HCT116 (cell line): ENCODE measurements at regions not wholly inside any gene's neighbourhood (a gene's known extent, or its start where the extent isn't known, plus 50 kb on each side); places are given as distances from the start of the nearest gene placed in this dataset.

Source experiments
- ATAC-seq: fragments of 200-7000 bp; cut with Tn5 transposase; 2 replicates; pipeline ENCODE4 v1.9.1; 2020; ENCODE audit warnings: mild to moderate bottlenecking, moderate library complexity
- BruUV-seq: library from RNA; stranded (reverse); fragments of 400-500 nt; replicated peaks from 2 replicates; lab custom pipeline; 2021; lab: Mats Ljungman, UMichigan
- CTCF ChIA-PET: fragments of 300-600 bp; sonication (Branson Sonifier 250); formaldehyde crosslinking; loops from one replicate; lab custom pipeline; 2021; ENCODE audit warnings: antibody characterized with exemption; lab: Charles Lee
- POLR2A ChIA-PET: fragments of 300-600, 350-600 bp; sonication (Branson Sonifier 250); formaldehyde crosslinking; loops from one replicate; lab custom pipeline; 2021; ENCODE audit warnings: antibody characterized with exemption; lab: Charles Lee
- RAD21 ChIA-PET, 2 experiments: fragments of 300-600 bp; sonication (Branson Sonifier 250); formaldehyde crosslinking; loops; one replicate each; lab custom pipeline; 2023; ENCODE audit warnings: low total read pairs in 2 of 2; ENCODE audit not compliant: uncharacterized antibody in 2 of 2, unreplicated experiment in 2 of 2, low non-redundant PET in 1 of 2; lab: Charles Lee
- DNase-seq: peaks from one replicate; pipeline ENCODE4 v3.0.0-alpha.2; 2010; ENCODE audit warnings: low read depth, low spot score
- H2AFZ ChIP-seq: fragments of 200-600 bp; shearing (Covaris generic), sonication (generic); 2 replicates; pipeline ENCODE4 v1.6.1; 2017; ENCODE audit warnings: low read depth, mixed run types, mixed read lengths, antibody characterized with exemption, low read length; ENCODE audit not compliant: poor library complexity, severe bottlenecking
- H3K27ac ChIP-seq: 2 replicates; pipeline ENCODE4 v1.5.1; 2012; ENCODE audit warnings: low read depth, low read length
- H3K27me3 ChIP-seq: fragments of 200-600 bp; sonication (generic); 2 replicates; pipeline ENCODE4 v1.6.1; 2016; ENCODE audit warnings: mixed run types, low read length, mixed read lengths; ENCODE audit not compliant: insufficient read depth
- H3K36me3 ChIP-seq, 2 experiments: fragments of 200-500 bp in 1 of 2; fragments of 200-600 bp in 1 of 2; sonication (Bioruptor generic) in 1 of 2; sonication (generic) in 1 of 2; 2 replicates each; pipeline versions ENCODE4 v1.5.1 to v1.6.1; 2014 to 2016; ENCODE audit warnings: low read length in 2 of 2, inconsistent platforms in 1 of 2, mixed read lengths in 1 of 2, mixed run types in 1 of 2; ENCODE audit not compliant: insufficient read depth in 2 of 2, control insufficient read depth in 1 of 2
- H3K4me1 ChIP-seq, 2 experiments: fragments of 200-600 bp in 1 of 2; sonication (generic) in 1 of 2; 2 replicates each; pipeline versions ENCODE4 v1.5.1 to v1.6.1; 2012 to 2017; ENCODE audit warnings: low read length in 2 of 2, inconsistent platforms in 1 of 2, mild to moderate bottlenecking in 1 of 2, mixed read lengths in 1 of 2, mixed run types in 1 of 2, moderate library complexity in 1 of 2; ENCODE audit not compliant: insufficient read depth in 2 of 2, control insufficient read depth in 1 of 2
- H3K4me2 ChIP-seq: fragments of 200-600 bp; sonication (generic); 2 replicates; pipeline ENCODE4 v1.6.1; 2017; ENCODE audit warnings: mixed run types, low read length, mixed read lengths
- H3K4me3 ChIP-seq, 2 experiments: fragments of 200-600 bp in 1 of 2; sonication (generic) in 1 of 2; replicated peaks in 1 of 2; 2 replicates each; pipeline ENCODE4 v1.5.1; 2011 to 2016; ENCODE audit warnings: low read length in 2 of 2, control low read depth in 1 of 2, low read depth in 1 of 2, mild to moderate bottlenecking in 1 of 2, mixed read lengths in 1 of 2, mixed run types in 1 of 2
- H3K79me2 ChIP-seq: fragments of 200-600 bp; sonication (generic); 2 replicates; pipeline ENCODE4 v1.6.1; 2017; ENCODE audit warnings: mild to moderate bottlenecking, mixed run types, low read length, moderate library complexity, mixed read lengths; ENCODE audit not compliant: insufficient read depth
- H3K9ac ChIP-seq: fragments of 200-600 bp; sonication (generic); 2 replicates; pipeline ENCODE4 v1.6.1; 2016; ENCODE audit warnings: low read length, mixed read lengths
- H3K9me2 ChIP-seq: fragments of 200-600 bp; sonication (generic), shearing (Covaris generic); 2 replicates; pipeline ENCODE4 v1.6.1; 2017; ENCODE audit warnings: mixed run types, mild to moderate bottlenecking, moderate library complexity; ENCODE audit not compliant: insufficient read depth
- H3K9me3 ChIP-seq, 2 experiments: fragments of 200-500 bp in 1 of 2; fragments of 200-600 bp in 1 of 2; sonication (Bioruptor generic) in 1 of 2; sonication (generic) in 1 of 2; 2 replicates each; pipeline ENCODE4 v1.6.1; 2014 to 2017; ENCODE audit warnings: low read length in 2 of 2, mixed read lengths in 2 of 2, inconsistent platforms in 1 of 2, low read depth in 1 of 2, mild to moderate bottlenecking in 1 of 2, mixed run types in 1 of 2, moderate library complexity in 1 of 2; ENCODE audit not compliant: control insufficient read depth in 1 of 2, insufficient read depth in 1 of 2
- H4K20me1 ChIP-seq: fragments of 200-600 bp; sonication (generic), shearing (Covaris generic); 2 replicates; pipeline ENCODE4 v1.6.1; 2017; ENCODE audit warnings: mixed run types, mild to moderate bottlenecking, moderate library complexity; ENCODE audit not compliant: insufficient read depth
- CBX3 ChIP-seq: IDR thresholded peaks from 2 replicates; pipeline ENCODE4 v1.6.1; 2012; ENCODE audit warnings: low read depth
- CTCF ChIP-seq, 3 experiments: fragments of 200-600 bp in 1 of 3; sonication (generic) in 1 of 3; IDR thresholded peaks in 2 of 3; conservative IDR thresholded peaks in 1 of 3; 2 replicates each; pipeline ENCODE4 v1.5.1; 2012 to 2017; ENCODE audit warnings: low read depth in 2 of 3, low read length in 2 of 3, antibody characterized with exemption in 1 of 3, borderline replicate concordance in 1 of 3, control low read depth in 1 of 3, mild to moderate bottlenecking in 1 of 3, mixed read lengths in 1 of 3, mixed run types in 1 of 3, moderate library complexity in 1 of 3; ENCODE audit not compliant: insufficient read depth in 1 of 3
- EGR1 ChIP-seq: IDR thresholded peaks from 2 replicates; pipeline ENCODE4 v1.6.1; 2012; ENCODE audit warnings: low read depth
- EZH2 ChIP-seq: fragments of 200-600 bp; sonication (generic); IDR thresholded peaks from 2 replicates; pipeline ENCODE4 v1.6.1; 2017; ENCODE audit warnings: antibody characterized with exemption, mixed run types
- FOSL1 ChIP-seq: IDR thresholded peaks from 2 replicates; pipeline ENCODE4 v1.6.1; 2012; ENCODE audit warnings: low read depth
- JUND ChIP-seq: IDR thresholded peaks from 2 replicates; pipeline ENCODE4 v1.6.1; 2012
- POLR2A ChIP-seq: IDR thresholded peaks from 2 replicates; pipeline ENCODE4 v1.7.0; 2011; ENCODE audit warnings: borderline replicate concordance; ENCODE audit not compliant: insufficient read depth, insufficient read length; ENCODE audit errors: extremely low read depth
- POLR2AphosphoS5 ChIP-seq: IDR thresholded peaks from 2 replicates; pipeline ENCODE4 v1.6.1; 2011; ENCODE audit warnings: mild to moderate bottlenecking, low read depth, low read length, moderate library complexity
- RAD21 ChIP-seq: IDR thresholded peaks from 2 replicates; pipeline ENCODE4 v1.6.1; 2012; ENCODE audit warnings: low read depth, mild to moderate bottlenecking
- SIN3A ChIP-seq: IDR thresholded peaks from 2 replicates; pipeline ENCODE4 v1.6.1; 2012; ENCODE audit warnings: low read depth
- SP1 ChIP-seq: IDR thresholded peaks from 2 replicates; pipeline ENCODE4 v1.6.1; 2012; ENCODE audit warnings: low read depth
- SRF ChIP-seq: IDR thresholded peaks from 2 replicates; pipeline ENCODE4 v1.6.1; 2012; ENCODE audit warnings: low read depth
- ZNF274 ChIP-seq: fragments of 200-500 bp; sonication (Bioruptor generic); IDR thresholded peaks from 2 replicates; pipeline ENCODE4 v1.6.1; 2014; ENCODE audit warnings: mild to moderate bottlenecking, low read depth, low read length, inconsistent platforms
- intact Hi-C: fragments of 100-400 bp; cut with micrococcal nuclease; formaldehyde crosslinking; loops from 2 replicates; pipeline ENCODE4 v1.10.0; 2022
- TF ChIP-seq, protein P1 (sequence below): IDR thresholded peaks from 2 replicates; pipeline ENCODE4 v1.6.1; 2011; ENCODE audit warnings: mild to moderate bottlenecking, low read length, moderate library complexity; ENCODE audit not compliant: insufficient replicate concordance; ENCODE audit errors: extremely low read depth
- TF ChIP-seq, protein P2 (sequence below): IDR thresholded peaks from 2 replicates; pipeline ENCODE4 v1.6.1; 2012
- TF ChIP-seq, protein P3 (sequence below): IDR thresholded peaks from 2 replicates; pipeline ENCODE4 v1.6.1; 2012

- no peak overlapping the region for H3K9ac ChIP-seq
- no TSS peak for BruUV-seq
- no peak overlapping the region for H3K4me3 ChIP-seq
- H3K9me2 ChIP-seq, result no peaks in the 10 kb centered on the region
- no peaks in the 10 kb centered on the region for H3K79me2 ChIP-seq
- no peaks in the 10 kb centered on the region for H3K9me3 ChIP-seq
- intact Hi-C loops, result no loop called here
- H3K27me3 ChIP-seq, result peaks cover 55% of the 10 kb centered on the region
- ChIA-PET POLR2A (no interaction called here), RAD21 (no interaction called here), CTCF (no interaction called here)
- H4K20me1 ChIP-seq, result no peaks in the 10 kb centered on the region
- H2AFZ ChIP-seq, result no peak overlapping the region
- no peak overlapping the region for H3K4me2 ChIP-seq
- no peaks in the 10 kb centered on the region for H3K36me3 ChIP-seq
- DNase-seq (no peak), ATAC-seq (no peak)
- no peaks in the 10 kb centered on the region for H3K4me1 ChIP-seq
- no peak for TF ChIP-seq POLR2AphosphoS5
- TF ChIP-seq, protein P1, sequence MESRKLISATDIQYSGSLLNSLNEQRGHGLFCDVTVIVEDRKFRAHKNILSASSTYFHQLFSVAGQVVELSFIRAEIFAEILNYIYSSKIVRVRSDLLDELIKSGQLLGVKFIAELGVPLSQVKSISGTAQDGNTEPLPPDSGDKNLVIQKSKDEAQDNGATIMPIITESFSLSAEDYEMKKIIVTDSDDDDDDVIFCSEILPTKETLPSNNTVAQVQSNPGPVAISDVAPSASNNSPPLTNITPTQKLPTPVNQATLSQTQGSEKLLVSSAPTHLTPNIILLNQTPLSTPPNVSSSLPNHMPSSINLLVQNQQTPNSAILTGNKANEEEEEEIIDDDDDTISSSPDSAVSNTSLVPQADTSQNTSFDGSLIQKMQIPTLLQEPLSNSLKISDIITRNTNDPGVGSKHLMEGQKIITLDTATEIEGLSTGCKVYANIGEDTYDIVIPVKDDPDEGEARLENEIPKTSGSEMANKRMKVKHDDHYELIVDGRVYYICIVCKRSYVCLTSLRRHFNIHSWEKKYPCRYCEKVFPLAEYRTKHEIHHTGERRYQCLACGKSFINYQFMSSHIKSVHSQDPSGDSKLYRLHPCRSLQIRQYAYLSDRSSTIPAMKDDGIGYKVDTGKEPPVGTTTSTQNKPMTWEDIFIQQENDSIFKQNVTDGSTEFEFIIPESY, result no peak
- no peak for TF ChIP-seq FOSL1
- TF ChIP-seq EGR1, result no peak
- TF ChIP-seq POLR2A, result no peak
- TF ChIP-seq, protein P2, sequence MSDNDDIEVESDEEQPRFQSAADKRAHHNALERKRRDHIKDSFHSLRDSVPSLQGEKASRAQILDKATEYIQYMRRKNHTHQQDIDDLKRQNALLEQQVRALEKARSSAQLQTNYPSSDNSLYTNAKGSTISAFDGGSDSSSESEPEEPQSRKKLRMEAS, result no peak
- TF ChIP-seq EZH2, result no peak
- no peak for TF ChIP-seq CTCF (IDR thresholded peaks at IDR 0.05 in 2 of 3, conservative IDR thresholded peaks at IDR 0.05 in 1 of 3; ENCODE audit: borderline replicate concordance in 1 of 3, insufficient read depth in 1 of 3, low read depth in 2 of 3, low read length in 2 of 3)
- TF ChIP-seq, protein P3, sequence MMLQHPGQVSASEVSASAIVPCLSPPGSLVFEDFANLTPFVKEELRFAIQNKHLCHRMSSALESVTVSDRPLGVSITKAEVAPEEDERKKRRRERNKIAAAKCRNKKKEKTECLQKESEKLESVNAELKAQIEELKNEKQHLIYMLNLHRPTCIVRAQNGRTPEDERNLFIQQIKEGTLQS, result no peak
- no peak for TF ChIP-seq ZNF274
- TF ChIP-seq SRF, result no peak
- no peak for TF ChIP-seq JUND
- no peak for TF ChIP-seq SP1
- no peak for TF ChIP-seq CBX3
- TF ChIP-seq SIN3A, result no peak
- no peak for TF ChIP-seq RAD21
- no peak overlapping the region for H3K27ac ChIP-seq
Observed at GRCh38 chr11:20303391-20303965, 60.0 kb upstream of the HTATIP2 start.
